ENCODE measurements at regions not wholly inside any gene's neighbourhood (a gene's known extent, or its start where the extent isn't known, plus 50 kb on each side); places are given as distances from the start of the nearest gene placed in this dataset.

- ChIA-PET CTCF (no interaction called here), POLR2A (no interaction called here)
- Histone ChIP-seq H3K9me3 (ENCODE audit: control insufficient read depth, insufficient read depth, low read depth, low read length) (no peaks in the 10 kb centered on the region), H3K36me3 (ENCODE audit: control insufficient read depth in 2 of 2, insufficient read depth in 1 of 2, low read length in 2 of 2) (no peaks in the 10 kb centered on the region), H3K4me3 (ENCODE audit: low read depth, low read length) (no peak overlapping the region), H3K27ac (ENCODE audit: extremely low read depth, low read depth, low read length) (no peak overlapping the region), H3K4me1 (ENCODE audit: control insufficient read depth, insufficient read depth, low read length) (no peaks in the 10 kb centered on the region)
- TF ChIP-seq ZFP37 (tag by site-specific recombination; IDR thresholded peaks at IDR 0.05) (no peak), ZSCAN18 (tag by site-specific recombination; IDR thresholded peaks at IDR 0.05) (no peak), KLF1 (tag by site-specific recombination; IDR thresholded peaks at IDR 0.05) (no peak), ZFP41 (tag by site-specific recombination; IDR thresholded peaks at IDR 0.05; ENCODE audit: borderline replicate concordance) (no peak), ZNF239 (tag by site-specific recombination; IDR thresholded peaks at IDR 0.05) (no peak), REST (tag by site-specific recombination; IDR thresholded peaks at IDR 0.05) (no peak), ZNF785 (tag by site-specific recombination; IDR thresholded peaks at IDR 0.05) (no peak), ZNF292 (tag by site-specific recombination; IDR thresholded peaks at IDR 0.05; ENCODE audit: borderline replicate concordance, low read depth) (no peak), ZNF677 (tag by site-specific recombination; IDR thresholded peaks at IDR 0.05) (no peak), PRDM4 (tag by site-specific recombination; IDR thresholded peaks at IDR 0.05) (no peak), PRDM10 (tag by site-specific recombination; IDR thresholded peaks at IDR 0.05) (no peak), ZNF768 (tag by site-specific recombination; IDR thresholded peaks at IDR 0.05) (no peak), HOXC10 (CRISPR knock-in tag; IDR thresholded peaks at IDR 0.05) (no peak), TCF7L2 (IDR thresholded peaks at IDR 0.05; ENCODE audit: borderline replicate concordance, low read depth, low read length) (no peak), ZNF341 (tag by site-specific recombination; IDR thresholded peaks at IDR 0.05; ENCODE audit: low read depth) (no peak), ZNF530 (tag by site-specific recombination; IDR thresholded peaks at IDR 0.05; ENCODE audit: low read depth) (no peak), ZBTB26 (tag by site-specific recombination; optimal IDR thresholded peaks at IDR 0.05) (no peak)
Observed at GRCh38 chr16:35687071-35687470, 2227.7 kb downstream of the TP53TG3F start.
